ENCODE measurements at regions not wholly inside any gene's neighbourhood (a gene's known extent, or its start where the extent isn't known, plus 50 kb on each side); places are given as distances from the start of the nearest gene placed in this dataset.

DNA sequence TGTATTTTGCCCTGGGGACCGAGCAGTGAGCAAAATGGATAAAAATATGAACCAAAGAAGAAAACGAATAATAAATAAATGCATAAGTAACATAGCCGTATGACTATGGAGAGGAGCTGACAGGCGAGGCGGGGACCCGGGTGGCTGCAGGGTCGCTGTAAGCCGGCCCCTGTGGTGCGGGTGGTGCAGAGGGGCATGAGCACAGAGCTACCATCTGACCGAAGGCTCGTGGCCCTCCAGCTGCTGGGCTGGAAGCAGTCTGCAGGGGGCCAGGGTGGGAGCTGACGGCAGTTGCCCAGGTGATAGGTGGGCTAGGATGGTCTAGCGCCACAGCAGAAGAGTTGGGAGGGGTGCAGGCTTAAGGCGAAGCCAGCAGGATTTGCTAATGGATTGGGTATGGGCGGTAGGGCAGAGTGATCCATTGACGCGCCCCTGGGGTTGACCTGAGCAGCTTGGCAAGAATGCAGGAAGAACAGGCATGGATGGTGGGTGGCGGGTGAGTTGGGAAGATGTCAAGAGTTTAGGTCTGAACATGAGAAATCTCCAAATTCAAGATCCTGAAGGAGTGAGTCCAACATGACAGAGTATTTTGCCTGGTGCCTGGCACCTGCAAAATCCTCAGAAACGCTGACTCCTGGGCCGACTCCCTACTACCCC, 228.0 kb downstream of the FOXL1 start:
- DNase-seq (ENCODE audit: low spot score) = no peak

GRCh38 chr16:86806838-86807351, 228.5 kb downstream of the FOXL1 start:
- DNase-seq (ENCODE audit: low spot score) = no peak

- DNase-seq (ENCODE audit: low spot score) = no peak
These were observed 230.6 kb downstream of the FOXL1 start for GRCh38 chr16:86808863-86809444.

- DNase-seq (ENCODE audit: low spot score) = no peak
These were observed 231.2 kb downstream of the FOXL1 start for GRCh38 chr16:86809458-86809955.

GRCh38 chr16:86810062-86810461, 231.7 kb downstream of the FOXL1 start:
- DNase-seq (ENCODE audit: low spot score) = no peak

DNA sequence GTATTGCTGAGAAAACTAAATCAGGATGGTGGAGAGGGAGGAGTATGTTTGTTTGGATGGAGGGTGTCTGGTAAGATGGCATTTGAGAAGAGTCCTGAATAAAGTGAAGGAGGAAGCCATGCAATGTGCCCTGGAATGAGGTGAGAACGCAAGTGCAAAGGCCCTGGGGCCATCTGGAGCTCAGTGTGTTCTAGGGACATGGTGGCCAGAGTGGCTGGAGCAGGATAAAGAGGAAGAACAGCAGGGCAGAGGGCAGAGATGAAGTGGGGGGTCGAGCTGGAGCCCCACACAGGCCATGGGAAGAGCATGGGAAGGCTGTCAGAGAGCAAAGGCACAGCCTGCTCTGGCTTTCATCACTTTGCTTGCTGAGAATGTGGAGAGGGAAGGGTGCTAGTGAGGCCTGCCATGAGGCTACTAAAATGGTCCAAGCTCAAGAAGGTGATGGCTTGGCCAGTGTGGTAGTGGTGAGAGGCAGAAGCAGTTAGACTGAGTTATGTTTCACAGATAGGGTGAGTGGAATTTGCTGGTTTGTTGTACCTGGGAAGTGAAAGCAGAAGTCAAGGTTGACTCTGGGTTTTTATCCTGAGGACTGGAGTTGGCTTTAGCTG, 234.1 kb downstream of the FOXL1 start:
- DNase-seq (ENCODE audit: low spot score) = no peak

- DNase-seq (ENCODE audit: low spot score) = no peak
These were observed 235.9 kb downstream of the FOXL1 start for GRCh38 chr16:86814256-86814655.

DNA sequence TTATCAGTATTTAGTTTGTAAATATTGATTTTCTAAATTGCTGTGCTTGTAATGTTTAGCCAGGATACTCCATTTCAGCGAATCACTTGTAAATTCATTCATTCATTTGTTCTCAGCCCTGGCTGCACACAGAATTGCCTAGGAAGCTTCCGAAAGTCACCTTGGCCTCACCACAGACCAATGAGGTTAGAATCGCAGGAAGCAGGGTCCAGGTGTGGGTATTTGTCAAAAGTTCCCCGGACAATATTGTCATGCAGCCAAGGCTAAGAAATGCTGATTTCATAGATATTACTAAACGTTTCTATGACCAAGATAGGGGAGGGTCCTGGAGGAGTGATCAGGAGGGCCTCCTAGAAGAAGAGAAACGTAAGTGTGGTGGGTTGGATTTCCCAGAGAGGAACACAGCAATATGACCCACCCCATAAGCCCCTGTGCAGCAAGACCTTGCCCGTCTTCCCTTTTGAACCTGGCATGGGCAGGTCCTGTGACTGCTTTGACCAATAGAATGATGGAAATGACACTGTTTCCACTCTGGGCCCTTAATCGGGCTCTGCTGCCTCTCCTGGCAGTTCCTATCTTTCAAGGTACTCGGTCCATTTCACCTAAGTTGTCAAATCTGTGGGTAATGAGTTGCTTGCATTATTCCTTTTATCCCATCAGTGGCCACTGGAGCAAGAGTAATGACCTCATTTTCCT, 238.7 kb downstream of the FOXL1 start:
- DNase-seq (ENCODE audit: low spot score) = no peak

DNA sequence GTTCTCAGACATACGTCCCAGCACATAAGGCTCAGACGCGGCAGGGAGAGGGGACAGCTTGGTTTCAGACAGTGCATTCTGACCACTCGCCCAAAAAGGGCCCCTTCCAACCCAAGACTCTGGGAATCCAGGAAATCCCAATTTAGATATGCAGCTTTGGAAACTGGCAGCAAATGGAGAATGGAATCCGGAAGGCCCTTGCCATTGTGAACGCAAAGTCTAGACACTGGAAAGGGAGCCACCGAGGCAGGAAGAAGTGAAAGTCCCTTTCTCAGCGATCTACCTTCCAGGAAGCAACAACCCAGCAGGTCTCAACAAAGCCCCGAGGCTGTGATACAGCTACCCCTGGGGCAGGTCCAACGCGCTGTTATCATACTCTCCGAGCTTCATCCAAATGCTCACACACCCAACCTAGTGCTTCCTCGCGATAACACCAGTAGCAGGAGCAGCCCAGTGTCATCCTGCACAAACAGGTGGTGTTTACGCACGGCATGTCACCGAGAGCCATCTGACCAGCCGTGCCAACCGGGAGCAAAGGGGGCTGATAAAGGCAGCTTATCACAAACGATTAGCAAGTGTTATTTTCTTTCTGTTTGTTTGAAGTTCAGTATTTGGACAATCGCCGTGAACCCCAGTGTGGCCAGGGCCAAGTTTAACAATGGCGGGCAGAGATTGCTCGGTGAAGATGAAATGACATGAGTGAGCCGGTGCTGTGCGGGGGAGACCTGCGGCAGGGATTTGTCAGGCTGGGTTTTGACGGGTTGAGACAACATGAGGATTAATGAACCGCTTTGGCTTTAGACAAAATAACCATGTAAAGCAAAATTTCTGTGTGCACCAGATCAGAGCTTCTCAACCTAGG, 240.6 kb downstream of the FOXL1 start:
- DNase-seq (ENCODE audit: low spot score) = no peak

GRCh38 chr16:86819533-86819892, 241.2 kb downstream of the FOXL1 start:
- no peak for DNase-seq (ENCODE audit: low spot score)

GRCh38 chr16:86821895-86822294, 243.5 kb downstream of the FOXL1 start:
- DNase-seq (ENCODE audit: low spot score) = no peak

- DNase-seq (ENCODE audit: low spot score) = no peak
These were observed 244.8 kb downstream of the FOXL1 start for GRCh38 chr16:86823125-86823524.

GRCh38 chr16:86823888-86824671, 245.7 kb downstream of the FOXL1 start:
- DNase-seq (ENCODE audit: low spot score) = no peak

DNA sequence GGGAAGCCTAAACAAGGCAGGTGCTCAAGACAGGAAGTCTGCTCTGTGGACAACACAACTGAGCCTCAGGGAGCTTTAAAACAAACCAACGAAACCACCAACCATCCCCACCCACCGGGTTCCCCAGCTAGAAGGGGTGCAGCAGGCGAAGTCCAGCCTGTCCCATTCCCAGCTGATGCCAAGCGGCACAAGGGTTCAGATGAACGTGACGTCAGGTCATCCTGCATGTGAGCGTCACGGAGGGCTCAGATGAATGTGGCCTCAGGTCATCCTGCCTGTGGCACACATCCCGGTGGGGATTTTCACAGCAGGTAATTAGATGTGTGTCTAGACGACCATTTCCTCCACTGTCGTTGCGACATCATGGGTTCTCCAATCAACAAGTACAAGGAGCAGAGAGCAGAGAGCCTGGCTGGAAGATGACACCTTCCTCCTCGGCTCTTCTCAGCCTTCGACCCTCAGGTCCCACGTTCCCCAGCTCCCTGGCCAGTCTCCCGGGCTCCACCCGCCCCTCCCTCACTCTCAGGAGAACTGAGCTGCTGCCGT, 246.5 kb downstream of the FOXL1 start:
- no peak for DNase-seq (ENCODE audit: low spot score)

- DNase-seq (ENCODE audit: low spot score) = no peak
These were observed 247.3 kb downstream of the FOXL1 start for GRCh38 chr16:86825631-86826030.

GRCh38 chr16:86826941-86827340, 248.6 kb downstream of the FOXL1 start:
- DNase-seq (ENCODE audit: low spot score) = no peak

DNA sequence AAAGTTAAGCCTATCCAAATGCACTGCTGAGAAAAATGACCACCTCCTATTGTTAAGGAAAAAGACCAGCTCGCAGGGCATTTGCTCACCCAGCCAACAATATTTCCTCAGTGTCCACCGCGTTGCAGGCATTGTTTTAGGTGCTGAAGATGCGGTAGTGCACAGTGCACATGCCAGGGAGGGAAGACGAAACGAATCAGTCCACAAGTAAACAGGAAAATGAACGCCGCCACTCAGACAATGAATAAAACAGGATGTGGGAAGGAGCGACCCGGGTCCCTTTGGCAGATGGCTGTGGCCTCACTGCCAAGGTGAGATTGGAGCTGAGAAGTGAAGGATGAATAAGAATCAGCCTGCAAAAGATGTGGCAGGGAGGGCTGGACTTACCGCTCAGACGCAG, 249.2 kb downstream of the FOXL1 start:
- no peak for DNase-seq (ENCODE audit: low spot score)

DNA sequence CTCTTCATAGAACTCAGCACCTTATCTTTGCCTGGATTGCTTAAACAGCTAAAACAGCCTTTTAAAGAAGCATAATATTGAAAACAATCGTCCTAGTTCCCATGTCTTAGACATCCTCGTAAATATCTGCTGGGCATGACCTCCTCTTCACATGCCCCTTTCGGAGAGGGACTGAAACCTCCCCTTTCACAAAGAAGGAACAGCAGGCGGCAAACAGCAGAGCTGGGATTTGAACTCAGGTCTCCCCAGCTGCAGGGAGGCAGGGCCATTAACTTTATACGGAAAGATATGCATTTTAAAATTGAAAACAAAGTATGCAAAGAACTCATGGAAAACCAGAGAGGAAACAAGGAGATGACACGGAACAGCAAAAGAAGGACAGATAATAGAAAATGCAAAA, 249.9 kb downstream of the FOXL1 start:
- DNase-seq (ENCODE audit: low spot score) = no peak

- DNase-seq (ENCODE audit: low spot score) = no peak
These were observed 250.3 kb downstream of the FOXL1 start for GRCh38 chr16:86828653-86829052.

DNA sequence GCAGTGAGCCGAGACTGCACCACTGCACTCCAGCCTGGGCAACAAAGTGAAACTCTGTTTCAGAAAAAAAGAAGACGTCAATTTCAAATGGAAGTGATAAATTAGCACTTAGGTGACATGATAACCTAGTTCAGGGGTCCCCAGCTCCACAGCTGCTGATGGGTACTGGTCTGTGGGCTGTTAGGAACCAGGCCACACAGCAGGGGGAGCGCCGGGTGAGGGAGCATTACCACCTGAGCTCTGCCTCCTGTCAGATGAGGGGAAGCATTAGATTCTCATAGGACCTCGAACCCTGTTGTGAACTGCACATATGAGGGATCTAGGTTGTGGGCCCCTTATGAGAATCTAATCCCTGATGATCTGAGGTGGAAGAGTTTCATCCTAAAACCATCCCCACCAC, 253.0 kb downstream of the FOXL1 start:
- DNase-seq (ENCODE audit: low spot score) = no peak

DNA sequence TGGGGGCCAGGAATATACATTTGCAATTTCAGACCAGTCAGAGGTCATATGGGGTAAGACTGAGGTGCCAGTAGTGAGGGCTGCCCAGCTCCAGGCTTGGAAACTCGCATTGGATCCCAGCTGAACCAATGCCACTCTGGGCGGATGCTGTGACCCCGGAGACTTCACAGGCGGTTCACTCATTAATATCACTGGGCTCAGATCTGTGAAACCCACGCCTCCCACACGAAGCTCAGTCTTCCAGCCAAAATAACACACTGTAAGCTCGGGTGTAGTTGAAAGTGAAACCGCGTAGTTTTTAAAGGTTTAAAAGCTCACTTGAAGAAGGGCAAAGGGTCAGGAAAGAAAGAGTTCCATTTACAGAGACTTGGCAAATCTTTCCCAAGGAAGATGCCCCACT, 254.8 kb downstream of the FOXL1 start:
- no peak for DNase-seq (ENCODE audit: low spot score)
